IMR-90 (cell line): ENCODE measurements at regions not wholly inside any gene's neighbourhood (a gene's known extent, or its start where the extent isn't known, plus 50 kb on each side); places are given as distances from the start of the nearest gene placed in this dataset.

ENCODE experiments used
- ATAC-seq: fragments of 200-7000 bp; cut with Tn5 transposase; 2 replicates; pipeline ENCODE4 v1.9.1; 2020; ENCODE audit warnings: low read depth, mild to moderate bottlenecking, moderate library complexity
- BruUV-seq: library from RNA; stranded (reverse); fragments of 400-500 nt; replicated peaks from 2 replicates; lab custom pipeline; 2021; lab: Mats Ljungman, UMichigan
- CTCF ChIA-PET: fragments of 300-600 bp; formaldehyde crosslinking; extraction: SDS; loops from one replicate; lab custom pipeline; 2021; ENCODE audit warnings: antibody characterized with exemption; lab: Yijun Ruan, JAX
- POLR2A ChIA-PET: fragments of 300-600 bp; sonication (Branson Sonifier 250); formaldehyde crosslinking; loops from one replicate; lab custom pipeline; 2022; ENCODE audit warnings: antibody characterized with exemption; ENCODE audit not compliant: unreplicated experiment; lab: Charles Lee
- DNase-seq: peaks from one replicate; pipeline ENCODE4 v3.0.0; 2013
- H2AFZ ChIP-seq: replicated peaks from 2 replicates; pipeline ENCODE3; 2013; ENCODE audit warnings: low read length, mild to moderate bottlenecking; ENCODE audit not compliant: poor library complexity
- H2AK5ac ChIP-seq: 2 replicates; pipeline ENCODE4 v1.6.1; 2013; ENCODE audit warnings: low read depth, low read length, inconsistent platforms
- H2AK9ac ChIP-seq: replicated peaks from 2 replicates; pipeline ENCODE3; 2013; ENCODE audit warnings: mild to moderate bottlenecking, low read depth, low read length, moderate library complexity; ENCODE audit not compliant: poor library complexity
- H2BK120ac ChIP-seq: 2 replicates; pipeline ENCODE4 v1.6.1; 2013; ENCODE audit warnings: low read depth, low read length, inconsistent platforms
- H2BK15ac ChIP-seq: 3 replicates; pipeline ENCODE4 v1.6.1; 2013; ENCODE audit warnings: low read depth, low read length, inconsistent platforms
- H2BK20ac ChIP-seq: 2 replicates; pipeline ENCODE4 v1.6.1; 2013; ENCODE audit warnings: low read depth, mild to moderate bottlenecking, inconsistent platforms, low read length, moderate library complexity
- H2BK5ac ChIP-seq: 2 replicates; pipeline ENCODE4 v1.6.1; 2013; ENCODE audit warnings: mild to moderate bottlenecking, low read depth, low read length, inconsistent platforms; ENCODE audit not compliant: poor library complexity, severe bottlenecking
- H3K14ac ChIP-seq: replicated peaks from 2 replicates; pipeline ENCODE4 v1.6.1; 2013; ENCODE audit warnings: low read depth, low read length, inconsistent platforms
- H3K18ac ChIP-seq: 2 replicates; pipeline ENCODE4 v1.6.1; 2013; ENCODE audit warnings: low read depth, low read length, control low read depth
- H3K23ac ChIP-seq: 2 replicates; pipeline ENCODE4 v1.6.1; 2013; ENCODE audit warnings: low read depth, low read length, inconsistent platforms
- H3K27ac ChIP-seq: 2 replicates; pipeline ENCODE4 v1.5.1; 2013; ENCODE audit warnings: mild to moderate bottlenecking, control low read depth, low read length; ENCODE audit not compliant: insufficient read depth
- H3K27me3 ChIP-seq: 2 replicates; pipeline ENCODE4 v1.6.1; 2013; ENCODE audit warnings: low read length; ENCODE audit not compliant: control insufficient read depth, insufficient read depth
- H3K36me3 ChIP-seq: 2 replicates; pipeline ENCODE4 v1.6.1; 2013; ENCODE audit warnings: low read length, mixed read lengths; ENCODE audit not compliant: control insufficient read depth, insufficient read depth
- H3K4ac ChIP-seq: 2 replicates; pipeline ENCODE4 v1.6.1; 2013; ENCODE audit warnings: low read depth, low read length, inconsistent platforms
- H3K4me1 ChIP-seq: 2 replicates; pipeline ENCODE4 v1.6.1; 2013; ENCODE audit warnings: low read length, mixed read lengths; ENCODE audit not compliant: control insufficient read depth, insufficient read depth
- H3K4me2 ChIP-seq: 2 replicates; pipeline ENCODE4 v1.6.1; 2013; ENCODE audit warnings: low read depth, mild to moderate bottlenecking, control low read depth, low read length, moderate library complexity
- H3K4me3 ChIP-seq: 2 replicates; pipeline ENCODE4 v1.5.1; 2013; ENCODE audit warnings: low read depth, mild to moderate bottlenecking, control low read depth, low read length, moderate library complexity; ENCODE audit not compliant: insufficient read depth
- H3K56ac ChIP-seq: 2 replicates; pipeline ENCODE4 v1.6.1; 2013; ENCODE audit warnings: low read length, inconsistent platforms; ENCODE audit not compliant: insufficient read depth; ENCODE audit errors: extremely low read depth
- H3K79me1 ChIP-seq, 2 experiments: 2 replicates each; pipeline ENCODE4 v1.6.1; 2013; ENCODE audit warnings: low read length in 2 of 2, inconsistent platforms in 1 of 2, low read depth in 1 of 2
- H3K9ac ChIP-seq: 2 replicates; pipeline ENCODE4 v1.6.1; 2013; ENCODE audit warnings: low read depth, low read length, control low read depth
- H3K9me1 ChIP-seq: 2 replicates; pipeline ENCODE4 v1.6.1; 2013; ENCODE audit warnings: low read length, inconsistent platforms; ENCODE audit not compliant: insufficient read depth
- H3K9me3 ChIP-seq: 2 replicates; pipeline ENCODE4 v1.6.1; 2013; ENCODE audit warnings: low read length; ENCODE audit not compliant: control insufficient read depth, insufficient read depth
- H4K20me1 ChIP-seq: 2 replicates; pipeline ENCODE4 v1.6.1; 2013; ENCODE audit warnings: low read length, inconsistent platforms; ENCODE audit not compliant: insufficient read depth
- H4K5ac ChIP-seq: 2 replicates; pipeline ENCODE4 v1.6.1; 2013; ENCODE audit warnings: mild to moderate bottlenecking, low read depth, low read length, control low read depth
- H4K8ac ChIP-seq, 2 experiments: 2 replicates each; pipeline ENCODE4 v1.6.1; 2013; ENCODE audit warnings: low read depth in 2 of 2, low read length in 2 of 2, control low read depth in 1 of 2, inconsistent platforms in 1 of 2
- H4K91ac ChIP-seq: 2 replicates; pipeline ENCODE4 v1.6.1; 2013; ENCODE audit warnings: low read depth, low read length, inconsistent platforms; ENCODE audit not compliant: insufficient read depth
- BHLHE40 ChIP-seq: fragments of 150-350 bp; IDR thresholded peaks from 2 replicates; pipeline ENCODE4 v1.6.1; 2016; ENCODE audit warnings: mild to moderate bottlenecking, low read depth, low read length
- CEBPB ChIP-seq: IDR thresholded peaks from 2 replicates; pipeline ENCODE4 v1.6.1; 2012; ENCODE audit warnings: low read depth, low read length, improper control_type of control experiment
- CHD1 ChIP-seq: IDR thresholded peaks from 2 replicates; pipeline ENCODE4 v1.6.1; 2012; ENCODE audit warnings: low read depth, low read length, improper control_type of control experiment
- CTCF ChIP-seq: conservative IDR thresholded peaks from 2 replicates; pipeline ENCODE4 v1.5.1; 2012; ENCODE audit warnings: mild to moderate bottlenecking, low read depth, low read length, improper control_type of control experiment
- ELK1 ChIP-seq: fragments of 150-350 bp; IDR thresholded peaks from 2 replicates; pipeline ENCODE4 v1.6.1; 2016; ENCODE audit warnings: low read depth, mild to moderate bottlenecking, low read length, moderate library complexity, borderline replicate concordance
- FOS ChIP-seq: fragments of 150-350 bp; IDR thresholded peaks from 2 replicates; pipeline ENCODE4 v1.6.1; 2016; ENCODE audit warnings: low read depth, low read length
- MAZ ChIP-seq: IDR thresholded peaks from 2 replicates; pipeline ENCODE4 v1.6.1; 2012; ENCODE audit warnings: low read depth, mild to moderate bottlenecking, low read length, improper control_type of control experiment, moderate library complexity, borderline replicate concordance
- MXI1 ChIP-seq: IDR thresholded peaks from 2 replicates; pipeline ENCODE4 v1.6.1; 2012; ENCODE audit warnings: low read depth, mild to moderate bottlenecking, low read length, moderate library complexity, borderline replicate concordance
- NFE2L2 ChIP-seq: fragments of 150-350 bp; IDR thresholded peaks from 2 replicates; pipeline ENCODE4 v1.6.1; 2016; ENCODE audit warnings: low read depth, mild to moderate bottlenecking, low read length
- POLR2A ChIP-seq: IDR thresholded peaks from 2 replicates; pipeline ENCODE4 v1.6.1; 2012; ENCODE audit warnings: mild to moderate bottlenecking, low read depth, low read length
- RAD21 ChIP-seq: IDR thresholded peaks from 2 replicates; pipeline ENCODE4 v1.6.1; 2012; ENCODE audit warnings: low read length, improper control_type of control experiment
- RFX5 ChIP-seq: IDR thresholded peaks from 2 replicates; pipeline ENCODE4 v1.8.0; 2012; ENCODE audit warnings: low read depth, mild to moderate bottlenecking, low read length, moderate library complexity
- SMC3 ChIP-seq: fragments of 150-350 bp; IDR thresholded peaks from 2 replicates; pipeline ENCODE4 v1.6.1; 2016; ENCODE audit warnings: low read depth, mild to moderate bottlenecking, antibody characterized with exemption, low read length, moderate library complexity
- USF2 ChIP-seq: fragments of 150-350 bp; IDR thresholded peaks from 2 replicates; pipeline ENCODE4 v1.6.1; 2017; ENCODE audit warnings: mild to moderate bottlenecking, antibody characterized with exemption, low read length, low read depth
- WGBS, 2 experiments: methylation state at CpG; one replicate each; pipeline versions ENCODE4 v1.1.5 to v1.1.7; 2013; ENCODE audit warnings: missing lambda C conversion rate in 2 of 2; ENCODE audit not compliant: insufficient read length in 1 of 2; ENCODE audit errors: extremely low coverage in 2 of 2; 5-methylcytosine and 5-hydroxymethylcytosine counted together
- dilution Hi-C: fragments of 300-500 bp; cut with HindIII; formaldehyde crosslinking; loops from one replicate; pipeline ENCODE4 v1.14.3; 2018; ENCODE audit warnings: low sequenced_read_pairs; ENCODE audit not compliant: unreplicated experiment
- in situ Hi-C: fragments of 300-500 bp; cut with MboI; formaldehyde crosslinking; loops from 3 replicates; pipeline ENCODE4 v1.14.3; 2019; ENCODE audit warnings: low sequenced_read_pairs, inconsistent platforms, mixed read lengths
- intact Hi-C: fragments of 100-400 bp; cut with micrococcal nuclease; formaldehyde crosslinking; loops from 2 replicates; pipeline ENCODE4 v1.10.0; 2022

GRCh38 chr2:217410681-217410960 lies 550.8 kb upstream of the TNP1 start:
- POLR2A ChIA-PET: no interaction called here
- intact Hi-C loops: no loop called here
- Histone ChIP-seq H3K4me3 (no peak overlapping the region), H3K27me3 (no peaks in the 10 kb centered on the region), H2BK15ac (no peak overlapping the region), H3K9me3 (no peaks in the 10 kb centered on the region), H2AK5ac (no peak overlapping the region), H3K4me1 (peaks cover 8% of the 10 kb centered on the region), H3K36me3 (no peaks in the 10 kb centered on the region), H2AK9ac (no peak overlapping the region), H3K56ac (no peak overlapping the region), H2BK5ac (no peak overlapping the region), H3K18ac (peak overlapping the region; percentile 28; the same call in 1 of the 2 replicates), H3K23ac (no peak overlapping the region), H3K4ac (no peak overlapping the region), H2BK20ac (no peak overlapping the region), H3K9ac (no peak overlapping the region), H2BK120ac (no peak overlapping the region), H3K79me1 (no peaks in the 10 kb centered on the region), H3K9me1 (no peaks in the 10 kb centered on the region), H2AFZ (no peak overlapping the region), H3K27ac (no peak overlapping the region), H4K5ac (no peak overlapping the region), H3K14ac (no peak overlapping the region), H4K20me1 (no peaks in the 10 kb centered on the region), H4K91ac (no peak overlapping the region), H3K4me2 (no peak overlapping the region), H4K8ac (no peak overlapping the region)
- dilution Hi-C loops: no loop called here
- CTCF ChIA-PET: no interaction called here
- no peak for DNase-seq
- TF ChIP-seq CHD1 (no peak), ELK1 (no peak), BHLHE40 (no peak), RAD21 (no peak), RFX5 (no peak), MXI1 (no peak), MAZ (no peak), USF2 (no peak), CEBPB (no peak), POLR2A (no peak), NFE2L2 (no peak), FOS (no peak), CTCF (no peak), SMC3 (no peak)
- no CpG with 5 or more reads among the region's 2 CpGs for WGBS, 2 experiments
- in situ Hi-C loops: no loop called here
- BruUV-seq: no TSS peak
- no peak for ATAC-seq
